ENCODE measurements at regions not wholly inside any gene's neighbourhood (a gene's known extent, or its start where the extent isn't known, plus 50 kb on each side); places are given as distances from the start of the nearest gene placed in this dataset.
"Not testable (repeated sequence)": the region's sequence is repeated elsewhere in the genome, so short reads cannot be mapped to it uniquely, and the experiment has no call there.

- no peak for DNase-seq (ENCODE audit: low spot score)
Measured at GRCh38 chr16:86257546-86257945, 252.8 kb upstream of the FOXF1 start.

GRCh38 chr16:86258713-86259112 lies 251.6 kb upstream of the FOXF1 start:
- DNase-seq (ENCODE audit: low spot score) = no peak

GRCh38 chr16:86259499-86259898 lies 250.8 kb upstream of the FOXF1 start:
- DNase-seq (ENCODE audit: low spot score) = no peak

- DNase-seq (ENCODE audit: low spot score) = peak; percentile 82
Measured at GRCh38 chr16:86261379-86261778, 248.9 kb upstream of the FOXF1 start.

GRCh38 chr16:86267657-86268056 lies 242.7 kb upstream of the FOXF1 start:
- not testable (repeated sequence) for DNase-seq (ENCODE audit: low spot score)

- no peak for DNase-seq (ENCODE audit: low spot score)
Measured at GRCh38 chr16:86270696-86271095, 239.6 kb upstream of the FOXF1 start.

- DNase-seq (ENCODE audit: low spot score) = no peak
Measured at GRCh38 chr16:86272744-86273143, 237.6 kb upstream of the FOXF1 start.

GRCh38 chr16:86277221-86277620 lies 233.1 kb upstream of the FOXF1 start:
- DNase-seq (ENCODE audit: low spot score) = no peak

- DNase-seq (ENCODE audit: low spot score) = not testable (repeated sequence)
Measured at GRCh38 chr16:86277859-86278258, 232.5 kb upstream of the FOXF1 start.

GRCh38 chr16:86281421-86281820 lies 228.9 kb upstream of the FOXF1 start:
- no peak for DNase-seq (ENCODE audit: low spot score)

- no peak for DNase-seq (ENCODE audit: low spot score)
Measured at GRCh38 chr16:86283944-86284343, 226.4 kb upstream of the FOXF1 start.

- DNase-seq (ENCODE audit: low spot score) = no peak
Measured at GRCh38 chr16:86285421-86285820, 224.9 kb upstream of the FOXF1 start.

GRCh38 chr16:86285938-86286921 lies 224.1 kb upstream of the FOXF1 start:
- DNase-seq (ENCODE audit: low spot score) = no peak

- no peak for DNase-seq (ENCODE audit: low spot score)
Measured at GRCh38 chr16:86286991-86287663, 223.2 kb upstream of the FOXF1 start.

- DNase-seq (ENCODE audit: low spot score) = no peak
Measured at GRCh38 chr16:86287664-86288201, 222.6 kb upstream of the FOXF1 start.

- no peak for DNase-seq (ENCODE audit: low spot score)
Measured at GRCh38 chr16:86288716-86289294, 221.5 kb upstream of the FOXF1 start.

- DNase-seq (ENCODE audit: low spot score) = no peak
Measured at GRCh38 chr16:86289304-86289703, 221.0 kb upstream of the FOXF1 start.

- DNase-seq (ENCODE audit: low spot score) = no peak
Measured at GRCh38 chr16:86289907-86290306, 220.4 kb upstream of the FOXF1 start.

- DNase-seq (ENCODE audit: low spot score) = no peak
Measured at GRCh38 chr16:86291491-86291890, 218.8 kb upstream of the FOXF1 start.

GRCh38 chr16:86292171-86292775 lies 218.1 kb upstream of the FOXF1 start:
- DNase-seq (ENCODE audit: low spot score) = no peak

- DNase-seq (ENCODE audit: low spot score) = no peak
Measured at GRCh38 chr16:86292942-86293341, 217.4 kb upstream of the FOXF1 start.

- DNase-seq (ENCODE audit: low spot score) = no peak
Measured at GRCh38 chr16:86293906-86294305, 216.4 kb upstream of the FOXF1 start.
